HepG2 (cell line): ENCODE measurements at regions not wholly inside any gene's neighbourhood (a gene's known extent, or its start where the extent isn't known, plus 50 kb on each side); places are given as distances from the start of the nearest gene placed in this dataset.

Source experiments
- ATAC-seq: fragments of 200-7000 bp; cut with Tn5 transposase; 3 replicates; pipeline ENCODE4 v1.9.1; 2020; ENCODE audit warnings: mild to moderate bottlenecking, moderate library complexity
- BruUV-seq: library from RNA; stranded (reverse); fragments of 400-500 nt; replicated peaks from 2 replicates; lab custom pipeline; 2021; lab: Mats Ljungman, UMichigan
- CTCF ChIA-PET: fragments of 300-600 bp; formaldehyde crosslinking; extraction: SDS; loops from one replicate; lab custom pipeline; 2021; ENCODE audit warnings: low total read pairs, inconsistent platforms, low intra/inter-chr PET ratio; lab: Yijun Ruan, JAX
- POLR2A ChIA-PET: fragments of 350-600 bp; sonication (Branson Sonifier 250); formaldehyde crosslinking; loops from one replicate; lab custom pipeline; 2020; ENCODE audit warnings: antibody characterized with exemption, inconsistent platforms; lab: Yijun Ruan, JAX
- DNase-seq: peaks from one replicate; pipeline ENCODE4 v3.0.0-alpha.2; 2015; ENCODE audit warnings: low spot score
- FAIRE-seq: peaks from 3 replicates; lab custom pipeline; 2011; peaks lifted over from hg19 to GRCh38; lab: Jason Lieb, UNC
- H2AFZ ChIP-seq: one replicate; pipeline ENCODE4 v1.6.1; 2011; ENCODE audit warnings: low read length, inconsistent platforms
- H3K27ac ChIP-seq: fragments of 300-600 bp; 3 replicates; pipeline ENCODE4 v1.8.0; 2011; ENCODE audit warnings: mixed run types, mild to moderate bottlenecking, mixed read lengths, low read length, inconsistent platforms; ENCODE audit not compliant: insufficient read depth; ENCODE audit errors: extremely low read length
- H3K27me3 ChIP-seq, 2 experiments: fragments of 200-600 bp in 1 of 2; 2 replicates in 1 of 2; 3 replicates in 1 of 2; pipeline versions ENCODE4 v1.6.0 to v1.8.0; 2011; ENCODE audit warnings: low read length in 2 of 2, mild to moderate bottlenecking in 2 of 2, moderate library complexity in 2 of 2, inconsistent platforms in 1 of 2; ENCODE audit not compliant: insufficient read depth in 2 of 2, control insufficient read depth in 1 of 2
- H3K36me3 ChIP-seq, 2 experiments: fragments of 200-600 bp in 1 of 2; replicated peaks in 1 of 2; 2 replicates in 1 of 2; 3 replicates in 1 of 2; pipeline versions ENCODE4 v1.5.1 to v1.8.0; 2011; ENCODE audit warnings: low read length in 2 of 2, inconsistent platforms in 1 of 2; ENCODE audit not compliant: insufficient read depth in 2 of 2, control insufficient read depth in 1 of 2
- H3K4me1 ChIP-seq: 2 replicates; pipeline ENCODE4 v1.5.1; 2012; ENCODE audit warnings: low read length, inconsistent platforms; ENCODE audit not compliant: insufficient read depth
- H3K4me2 ChIP-seq: 2 replicates; pipeline ENCODE4 v1.6.0; 2011; ENCODE audit warnings: low read depth, low read length, inconsistent platforms
- H3K4me3 ChIP-seq, 3 experiments: fragments of 200-600 bp in 1 of 3; sonication (generic), shearing (Covaris generic) in 1 of 3; replicated peaks in 1 of 3; 2 replicates each; pipeline ENCODE4 v1.5.1; 2011 to 2016; ENCODE audit warnings: low read length in 3 of 3, inconsistent platforms in 2 of 3, low read depth in 2 of 3, mild to moderate bottlenecking in 2 of 3, control low read depth in 1 of 3, mixed read lengths in 1 of 3; ENCODE audit not compliant: insufficient read depth in 1 of 3
- H3K79me2 ChIP-seq: one replicate; pipeline ENCODE4 v1.6.1; 2011; ENCODE audit warnings: low read length, inconsistent platforms; ENCODE audit not compliant: insufficient read depth
- H3K9ac ChIP-seq: 2 replicates; pipeline ENCODE4 v1.6.0; 2011; ENCODE audit warnings: mild to moderate bottlenecking, low read depth, low read length, inconsistent platforms; ENCODE audit not compliant: insufficient read depth
- H3K9me3 ChIP-seq: 2 replicates; pipeline ENCODE4 v1.5.1; 2012; ENCODE audit warnings: mild to moderate bottlenecking, low read length
- H4K20me1 ChIP-seq: 2 replicates; pipeline ENCODE4 v1.6.0; 2011; ENCODE audit warnings: inconsistent platforms, mild to moderate bottlenecking, low read length, moderate library complexity; ENCODE audit not compliant: insufficient read depth
- MAFK ChIP-seq, 2 experiments: IDR thresholded peaks in 1 of 2; conservative IDR thresholded peaks in 1 of 2; 2 replicates each; pipeline ENCODE4 v1.6.1; 2011; ENCODE audit warnings: improper control_type of control experiment in 2 of 2, low read length in 2 of 2
- NR1H2 ChIP-seq: sonication (generic); formaldehyde crosslinking; IDR thresholded peaks from 2 replicates; pipeline ENCODE4 v1.8.1; 2022; ENCODE audit warnings: low read depth, missing genetic modification reagents, borderline replicate concordance
- SMYD3 ChIP-seq: sonication (generic); formaldehyde crosslinking; IDR thresholded peaks from 2 replicates; pipeline ENCODE4 v1.8.1; 2023; ENCODE audit warnings: mild to moderate bottlenecking, missing genetic modification reagents
- SOX5 ChIP-seq: IDR thresholded peaks from 2 replicates; pipeline ENCODE4 v1.6.1; 2016; ENCODE audit warnings: borderline replicate concordance
- TBL1XR1 ChIP-seq: fragments of 150-350 bp; IDR thresholded peaks from 2 replicates; pipeline ENCODE4 v1.6.1; 2014; ENCODE audit warnings: borderline replicate concordance, low read length; ENCODE audit not compliant: partially characterized antibody
- TOPORS ChIP-seq: sonication (generic); formaldehyde crosslinking; IDR thresholded peaks from 2 replicates; pipeline ENCODE4 v1.8.0; 2023; ENCODE audit warnings: mild to moderate bottlenecking, missing genetic modification reagents
- ZBTB8A ChIP-seq: sonication (generic); formaldehyde crosslinking; IDR thresholded peaks from 2 replicates; pipeline ENCODE4 v1.4.0; 2020; ENCODE audit warnings: mild to moderate bottlenecking, low read depth, missing genetic modification reagents, borderline replicate concordance
- ZNF567 ChIP-seq: sonication (generic); formaldehyde crosslinking; IDR thresholded peaks from 2 replicates; pipeline ENCODE4 v1.8.1; 2023; ENCODE audit warnings: mild to moderate bottlenecking, missing genetic modification reagents, borderline replicate concordance
- WGBS: methylation state at CpG from one replicate; pipeline ENCODE4 v1.1.6; 2017; ENCODE audit warnings: low lambda C conversion rate; 5-methylcytosine and 5-hydroxymethylcytosine counted together
- in situ Hi-C: cut with HindIII; loops from 2 replicates; pipeline ENCODE4 v1.10.0; 2017; ENCODE audit warnings: low pct_unique_long_range_greater_than_20kb; ENCODE audit not compliant: extremely low pct_ligation_motif_present
- intact Hi-C: fragments of 100-400 bp; cut with micrococcal nuclease; formaldehyde crosslinking; loops from one replicate; pipeline ENCODE4 v1.10.0; 2022; ENCODE audit not compliant: unreplicated experiment

DNA sequence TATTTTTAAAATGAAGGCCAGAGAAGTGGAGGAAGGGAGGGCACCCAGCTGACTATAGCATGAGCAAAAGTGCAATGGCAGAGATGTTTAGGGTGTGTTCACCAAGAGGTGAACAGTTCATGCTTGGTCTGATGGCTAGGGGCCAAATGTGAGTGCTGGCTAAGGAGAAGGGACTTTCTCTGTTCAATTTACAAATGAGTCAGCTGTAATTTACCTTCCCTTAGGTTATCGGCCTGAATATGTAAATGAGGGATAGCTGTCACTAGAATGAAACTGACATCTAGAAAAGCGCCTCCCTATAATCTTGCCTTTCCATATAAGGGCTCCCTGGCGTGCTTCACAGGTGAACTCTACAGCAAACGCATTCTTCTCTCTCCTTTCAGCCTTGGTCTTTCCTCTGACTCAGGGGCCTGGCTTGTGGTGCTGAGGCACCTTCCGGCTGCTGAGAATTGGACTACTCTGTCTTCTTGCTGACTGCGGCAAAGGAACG, 114.7 kb upstream of the BACH2 start:
- ChIA-PET POLR2A (no interaction called here), CTCF (no interaction called here)
- no peak for FAIRE-seq
- intact Hi-C loops = no loop called here
- no peak for ATAC-seq
- Histone ChIP-seq H3K9ac (no peak overlapping the region), H3K4me1 (no peaks in the 10 kb centered on the region), H2AFZ (no peak overlapping the region), H3K4me2 (no peak overlapping the region), H3K27me3 (peaks cover 0 to 5% of the 10 kb centered on the region in 2 experiments; a peak in 1 of 5 replicates), H3K9me3 (no peaks in the 10 kb centered on the region; the same call in 1 of the 2 replicates), H3K4me3 (no peak overlapping the region), H4K20me1 (no peaks in the 10 kb centered on the region), H3K79me2 (no peaks in the 10 kb centered on the region), H3K36me3 (no peaks in the 10 kb centered on the region), H3K27ac (no peak overlapping the region)
- BruUV-seq = no TSS peak
- in situ Hi-C loops = no loop called here
- WGBS = 38% methylated on average over 7 of the region's 7 CpGs
- no peak for TF ChIP-seq NR1H2 (CRISPR knock-in tag)
- TF ChIP-seq ZNF567 (CRISPR knock-in tag) = no peak
- TF ChIP-seq SMYD3 (CRISPR knock-in tag) = no peak
- TF ChIP-seq TBL1XR1 = no peak
- no peak for TF ChIP-seq SOX5 (CRISPR knock-in tag)
- no peak for DNase-seq

DNA sequence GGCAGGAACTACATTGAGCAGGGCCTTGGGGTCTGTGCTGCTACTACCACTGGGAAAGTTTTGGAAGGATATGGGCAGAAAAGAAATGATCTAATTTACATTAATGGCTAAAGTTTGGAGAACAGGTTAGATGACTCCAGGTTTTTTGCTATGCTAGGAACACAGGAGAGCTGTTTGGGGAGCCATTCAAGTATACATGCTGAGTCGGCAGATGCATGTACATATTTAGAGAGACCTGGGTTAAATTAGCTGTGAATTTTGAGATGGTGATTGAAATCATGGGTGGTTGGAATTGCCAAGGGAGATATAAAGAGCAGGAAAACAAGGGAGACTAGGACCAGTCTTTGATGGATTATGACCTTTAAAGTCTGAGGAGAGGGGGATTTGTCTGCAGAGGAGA, 113.1 kb upstream of the BACH2 start:
- intact Hi-C loops = no loop called here
- TF ChIP-seq TOPORS (no peak), ZBTB8A (CRISPR knock-in tag) (no peak), MAFK (conservative IDR thresholded peaks at IDR 0.05 in 1 of 2, IDR thresholded peaks at IDR 0.05 in 1 of 2; ENCODE audit: low read length in 2 of 2) (peak in 1 of 2 experiments; percentile 48; a peak in 2 of 4 replicates)
- Histone ChIP-seq H3K36me3 (no peaks in the 10 kb centered on the region), H3K4me1 (peaks cover 1% of the 10 kb centered on the region), H3K27me3 (peaks cover 0 to 5% of the 10 kb centered on the region in 2 experiments; a peak in 1 of 5 replicates), H3K79me2 (no peaks in the 10 kb centered on the region), H3K4me2 (no peak overlapping the region), H3K9ac (no peak overlapping the region), H2AFZ (no peak overlapping the region), H3K9me3 (no peaks in the 10 kb centered on the region; the same call in 1 of the 2 replicates), H3K4me3 (no peak overlapping the region), H3K27ac (no peak overlapping the region), H4K20me1 (no peaks in the 10 kb centered on the region)
- ATAC-seq (no peak), DNase-seq (no peak), FAIRE-seq (no peak)
- ChIA-PET POLR2A (no interaction called here), CTCF (no interaction called here)
- in situ Hi-C loops = no loop called here
- WGBS = 0% methylated on average over 1 of the region's 1 CpG
- no TSS peak for BruUV-seq
